GM12878 (cell line): ENCODE measurements at regions not wholly inside any gene's neighbourhood (a gene's known extent, or its start where the extent isn't known, plus 50 kb on each side); places are given as distances from the start of the nearest gene placed in this dataset.

ENCODE experiments used
- CBX3 ChIP-seq: fragments of 200-600 bp; sonication (generic); IDR thresholded peaks from 2 replicates; pipeline ENCODE4 v1.6.1; 2016; ENCODE audit warnings: low read depth, borderline replicate concordance
- CHD4 ChIP-seq: fragments of 200-600 bp; sonication (generic); IDR thresholded peaks from 2 replicates; pipeline ENCODE4 v1.6.1; 2016; ENCODE audit warnings: mild to moderate bottlenecking
- CTCF ChIP-seq, 3 experiments: IDR thresholded peaks in 2 of 3; conservative IDR thresholded peaks in 1 of 3; 2 replicates each; pipeline ENCODE4 v1.5.1; 2011; ENCODE audit warnings: low read depth in 3 of 3, low read length in 3 of 3, mild to moderate bottlenecking in 3 of 3, control low read depth in 2 of 3, moderate library complexity in 2 of 3, inconsistent platforms in 1 of 3, mixed read lengths in 1 of 3; ENCODE audit not compliant: control insufficient read depth in 2 of 3, insufficient read depth in 1 of 3; ENCODE audit errors: extremely low read depth in 1 of 3
- EZH2 ChIP-seq: IDR thresholded peaks from 2 replicates; pipeline ENCODE4 v1.6.1; 2012; ENCODE audit warnings: low read depth, mild to moderate bottlenecking, control low read depth, inconsistent platforms, low read length, borderline replicate concordance; ENCODE audit not compliant: control insufficient read depth
- PAX8 ChIP-seq: fragments of 450-650 bp; IDR thresholded peaks from 2 replicates; pipeline ENCODE4 v1.6.1; 2017; ENCODE audit warnings: mild to moderate bottlenecking, moderate library complexity
- POLR2A ChIP-seq: IDR thresholded peaks from 2 replicates; pipeline ENCODE4 v1.6.1; 2011; ENCODE audit warnings: low read depth, mild to moderate bottlenecking, low read length
- RAD21 ChIP-seq: IDR thresholded peaks from 2 replicates; pipeline ENCODE4 v1.6.1; 2011; ENCODE audit warnings: mild to moderate bottlenecking, low read depth, low read length, moderate library complexity; ENCODE audit not compliant: insufficient read depth
- RBBP5 ChIP-seq: fragments of 200-600 bp; sonication (generic); conservative IDR thresholded peaks from 2 replicates; pipeline ENCODE4 v1.6.1; 2016
- RFX5 ChIP-seq: IDR thresholded peaks from 2 replicates; pipeline ENCODE4 v1.6.1; 2011; ENCODE audit warnings: low read depth, low read length, improper control_type of control experiment
- WRNIP1 ChIP-seq: IDR thresholded peaks from 2 replicates; pipeline ENCODE4 v1.6.1; 2011; ENCODE audit warnings: low read depth, low read length, improper control_type of control experiment, borderline replicate concordance
- YBX1 ChIP-seq: fragments of 450-650 bp; IDR thresholded peaks from 2 replicates; pipeline ENCODE4 v1.6.1; 2016; ENCODE audit warnings: antibody characterized with exemption
- TF ChIP-seq, protein P1 (sequence below): IDR thresholded peaks from 2 replicates; pipeline ENCODE4 v1.6.1; 2011; ENCODE audit warnings: mild to moderate bottlenecking, low read depth, low read length, moderate library complexity; ENCODE audit not compliant: insufficient replicate concordance

GRCh38 chr5:145681686-145682085 lies 153.5 kb downstream of the PRELID2 start (continued):
- TF ChIP-seq, protein P1, sequence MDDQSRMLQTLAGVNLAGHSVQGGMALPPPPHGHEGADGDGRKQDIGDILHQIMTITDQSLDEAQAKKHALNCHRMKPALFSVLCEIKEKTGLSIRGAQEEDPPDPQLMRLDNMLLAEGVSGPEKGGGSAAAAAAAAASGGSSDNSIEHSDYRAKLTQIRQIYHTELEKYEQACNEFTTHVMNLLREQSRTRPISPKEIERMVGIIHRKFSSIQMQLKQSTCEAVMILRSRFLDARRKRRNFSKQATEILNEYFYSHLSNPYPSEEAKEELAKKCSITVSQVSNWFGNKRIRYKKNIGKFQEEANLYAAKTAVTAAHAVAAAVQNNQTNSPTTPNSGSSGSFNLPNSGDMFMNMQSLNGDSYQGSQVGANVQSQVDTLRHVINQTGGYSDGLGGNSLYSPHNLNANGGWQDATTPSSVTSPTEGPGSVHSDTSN = no peak
- TF ChIP-seq POLR2A (no peak), WRNIP1 (no peak), PAX8 (no peak), YBX1 (no peak), CHD4 (no peak), CTCF (IDR thresholded peaks at IDR 0.05 in 2 of 3, conservative IDR thresholded peaks at IDR 0.05 in 1 of 3; ENCODE audit: control insufficient read depth in 2 of 3, extremely low read depth in 1 of 3, insufficient read depth in 1 of 3, low read depth in 3 of 3, low read length in 3 of 3) (peak; percentile 71 to 78 (median 78)), RFX5 (no peak), CBX3 (no peak), EZH2 (no peak), RBBP5 (no peak), RAD21 (peak; percentile 61)
